ENCODE measurements at regions not wholly inside any gene's neighbourhood (a gene's known extent, or its start where the extent isn't known, plus 50 kb on each side); places are given as distances from the start of the nearest gene placed in this dataset.

- TF ChIP-seq CTCF (conservative IDR thresholded peaks at IDR 0.05; ENCODE audit: low read depth, low read length), result no peak
- no peak for TF ChIP-seq POLR2A (IDR thresholded peaks at IDR 0.05; ENCODE audit: low read depth, low read length)
- no peak for TF ChIP-seq RFX5 (IDR thresholded peaks at IDR 0.05; ENCODE audit: low read depth, low read length)
- no peak for TF ChIP-seq NFE2L2 (IDR thresholded peaks at IDR 0.05; ENCODE audit: low read depth, low read length)
- no peak for TF ChIP-seq BHLHE40 (IDR thresholded peaks at IDR 0.05; ENCODE audit: low read depth, low read length)
- no peak for TF ChIP-seq CEBPB (IDR thresholded peaks at IDR 0.05; ENCODE audit: low read depth, low read length)
- TF ChIP-seq SMC3 (IDR thresholded peaks at IDR 0.05; ENCODE audit: low read depth, low read length), result no peak
Measured at GRCh38 chr1:244762629-244763028, 72.8 kb upstream of the COX20 start.

Measured in IMR-90 (cell line).